ENCODE measurements at regions not wholly inside any gene's neighbourhood (a gene's known extent, or its start where the extent isn't known, plus 50 kb on each side); places are given as distances from the start of the nearest gene placed in this dataset.

- TF ChIP-seq CTCF (IDR thresholded peaks at IDR 0.05) (no peak), POLR2A (IDR thresholded peaks at IDR 0.05) (no peak)
Measured at GRCh38 chr11:54946424-54946823, 239.8 kb downstream of the OR4A5 start.
